ENCODE measurements at regions not wholly inside any gene's neighbourhood (a gene's known extent, or its start where the extent isn't known, plus 50 kb on each side); places are given as distances from the start of the nearest gene placed in this dataset.

- TF ChIP-seq CTCF (IDR thresholded peaks at IDR 0.05) (no peak), POLR2A (IDR thresholded peaks at IDR 0.05) (no peak)
These were observed 371.7 kb upstream of the PTBP2 start for GRCh38 chr1:96349896-96350295.
